C4-2B (cell line): ENCODE measurements at regions not wholly inside any gene's neighbourhood (a gene's known extent, or its start where the extent isn't known, plus 50 kb on each side); places are given as distances from the start of the nearest gene placed in this dataset.

Source experiments
- CTCF ChIP-seq: fragments of 450-650 bp; conservative IDR thresholded peaks from 2 replicates; pipeline ENCODE4 v1.5.1; 2017; ENCODE audit warnings: mild to moderate bottlenecking
- ZFX ChIP-seq: fragments of 450-650 bp; IDR thresholded peaks from 2 replicates; pipeline ENCODE4 v1.6.1; 2017

- TF ChIP-seq CTCF, result no peak
- TF ChIP-seq ZFX, result no peak
Observed at GRCh38 chr18:77600674-77601073, 351.0 kb downstream of the GALR1 start.
